ENCODE measurements at regions not wholly inside any gene's neighbourhood (a gene's known extent, or its start where the extent isn't known, plus 50 kb on each side); places are given as distances from the start of the nearest gene placed in this dataset.

GRCh38 chr17:20948984-20949777 is 93.6 kb downstream of the USP22 start:
- no peak for ATAC-seq
- no peak for DNase-seq (ENCODE audit: low spot score)
- Mint-ChIP-seq H3K27ac (no peak overlapping the region), H3K36me3 (no peaks in the 10 kb centered on the region), H3K4me3 (no peak overlapping the region), H3K27me3 (ENCODE audit: low read depth) (no peaks in the 10 kb centered on the region), H3K9me3 (no peaks in the 10 kb centered on the region), H3K4me1 (peaks cover 7% of the 10 kb centered on the region)
- CTCF ChIA-PET = interaction anchor here (0.9 kb wide), 1 partner anchor 44 kb away, joined by 3 read pairs; no protein-coding TSS in a partner anchor
- POLR2A ChIA-PET = no interaction called here
- TF ChIP-seq ZNF396 (CRISPR knock-in tag; IDR thresholded peaks at IDR 0.05; ENCODE audit: borderline replicate concordance) = no peak
- TF ChIP-seq PRDM15 (CRISPR knock-in tag; IDR thresholded peaks at IDR 0.05) = no peak
- no peak for TF ChIP-seq ZNF423 (CRISPR knock-in tag; IDR thresholded peaks at IDR 0.05)
- no peak for TF ChIP-seq MAX (CRISPR knock-in tag; IDR thresholded peaks at IDR 0.05)
- TF ChIP-seq, protein P1, sequence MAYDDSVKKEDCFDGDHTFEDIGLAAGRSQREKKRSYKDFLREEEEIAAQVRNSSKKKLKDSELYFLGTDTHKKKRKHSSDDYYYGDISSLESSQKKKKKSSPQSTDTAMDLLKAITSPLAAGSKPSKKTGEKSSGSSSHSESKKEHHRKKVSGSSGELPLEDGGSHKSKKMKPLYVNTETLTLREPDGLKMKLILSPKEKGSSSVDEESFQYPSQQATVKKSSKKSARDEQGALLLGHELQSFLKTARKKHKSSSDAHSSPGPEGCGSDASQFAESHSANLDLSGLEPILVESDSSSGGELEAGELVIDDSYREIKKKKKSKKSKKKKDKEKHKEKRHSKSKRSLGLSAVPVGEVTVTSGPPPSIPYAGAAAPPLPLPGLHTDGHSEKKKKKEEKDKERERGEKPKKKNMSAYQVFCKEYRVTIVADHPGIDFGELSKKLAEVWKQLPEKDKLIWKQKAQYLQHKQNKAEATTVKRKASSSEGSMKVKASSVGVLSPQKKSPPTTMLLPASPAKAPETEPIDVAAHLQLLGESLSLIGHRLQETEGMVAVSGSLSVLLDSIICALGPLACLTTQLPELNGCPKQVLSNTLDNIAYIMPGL (CRISPR knock-in tag; IDR thresholded peaks at IDR 0.05) = no peak
- TF ChIP-seq ZNF121 (CRISPR knock-in tag; IDR thresholded peaks at IDR 0.05) = no peak
- TF ChIP-seq ZMAT4 (CRISPR knock-in tag; IDR thresholded peaks at IDR 0.05) = no peak
- TF ChIP-seq MYBL2 (CRISPR knock-in tag; IDR thresholded peaks at IDR 0.05) = no peak
- TF ChIP-seq NR1H2 (CRISPR knock-in tag; IDR thresholded peaks at IDR 0.05) = no peak
